ENCODE measurements at regions not wholly inside any gene's neighbourhood (a gene's known extent, or its start where the extent isn't known, plus 50 kb on each side); places are given as distances from the start of the nearest gene placed in this dataset.

GRCh38 chr18:55054021-55054990, 95.0 kb upstream of the CCDC68 start:
- H3K4me1 Mint-ChIP-seq (ENCODE audit: low read depth, unreplicated experiment): no peaks in the 10 kb centered on the region
- no peak overlapping the region for H3K4me3 Mint-ChIP-seq (ENCODE audit: unreplicated experiment)
- H3K27me3 Mint-ChIP-seq (ENCODE audit: unreplicated experiment): no peaks in the 10 kb centered on the region

DNA sequence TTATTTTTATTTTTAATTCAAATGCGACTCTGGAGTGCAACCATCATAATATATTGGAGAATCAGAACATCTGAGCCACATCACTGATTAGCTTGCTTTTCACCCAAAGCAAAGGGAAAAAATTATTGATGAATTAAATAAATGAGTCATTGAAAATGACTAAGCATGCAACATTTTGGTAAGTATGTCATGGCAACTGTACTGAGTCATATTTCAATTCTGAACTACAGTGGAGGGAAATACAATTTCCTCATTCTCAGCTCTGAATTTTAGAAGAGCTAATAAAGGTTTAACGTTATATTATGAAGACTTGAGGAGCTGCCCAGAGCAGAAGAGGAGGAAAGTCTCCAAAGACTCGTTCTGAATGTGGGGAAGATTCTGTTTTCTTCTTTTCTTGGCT, 89.6 kb upstream of the CCDC68 start:
- TF ChIP-seq, protein P1, sequence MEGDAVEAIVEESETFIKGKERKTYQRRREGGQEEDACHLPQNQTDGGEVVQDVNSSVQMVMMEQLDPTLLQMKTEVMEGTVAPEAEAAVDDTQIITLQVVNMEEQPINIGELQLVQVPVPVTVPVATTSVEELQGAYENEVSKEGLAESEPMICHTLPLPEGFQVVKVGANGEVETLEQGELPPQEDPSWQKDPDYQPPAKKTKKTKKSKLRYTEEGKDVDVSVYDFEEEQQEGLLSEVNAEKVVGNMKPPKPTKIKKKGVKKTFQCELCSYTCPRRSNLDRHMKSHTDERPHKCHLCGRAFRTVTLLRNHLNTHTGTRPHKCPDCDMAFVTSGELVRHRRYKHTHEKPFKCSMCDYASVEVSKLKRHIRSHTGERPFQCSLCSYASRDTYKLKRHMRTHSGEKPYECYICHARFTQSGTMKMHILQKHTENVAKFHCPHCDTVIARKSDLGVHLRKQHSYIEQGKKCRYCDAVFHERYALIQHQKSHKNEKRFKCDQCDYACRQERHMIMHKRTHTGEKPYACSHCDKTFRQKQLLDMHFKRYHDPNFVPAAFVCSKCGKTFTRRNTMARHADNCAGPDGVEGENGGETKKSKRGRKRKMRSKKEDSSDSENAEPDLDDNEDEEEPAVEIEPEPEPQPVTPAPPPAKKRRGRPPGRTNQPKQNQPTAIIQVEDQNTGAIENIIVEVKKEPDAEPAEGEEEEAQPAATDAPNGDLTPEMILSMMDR (IDR thresholded peaks at IDR 0.05; ENCODE audit: partially characterized antibody, unreplicated experiment): no peak
- H3K4me3 Mint-ChIP-seq (ENCODE audit: unreplicated experiment): no peak overlapping the region
- H3K36me3 Mint-ChIP-seq (ENCODE audit: unreplicated experiment): no peaks in the 10 kb centered on the region
- H3K27me3 Mint-ChIP-seq (ENCODE audit: unreplicated experiment): no peaks in the 10 kb centered on the region
- no peak for DNase-seq
- no peaks in the 10 kb centered on the region for H3K4me1 Mint-ChIP-seq (ENCODE audit: low read depth, unreplicated experiment)
- no peak overlapping the region for H3K27ac Mint-ChIP-seq (ENCODE audit: unreplicated experiment)
- H3K9me3 Mint-ChIP-seq (ENCODE audit: unreplicated experiment): peaks cover 2% of the 10 kb centered on the region

More at GRCh38 chr18:55054021-55054990, 95.0 kb upstream of the CCDC68 start:
- TF ChIP-seq, protein P1 (IDR thresholded peaks at IDR 0.05; ENCODE audit: partially characterized antibody, unreplicated experiment): no peak
- no peak for DNase-seq
- Mint-ChIP-seq H3K36me3 (ENCODE audit: unreplicated experiment) (no peaks in the 10 kb centered on the region), H3K9me3 (ENCODE audit: unreplicated experiment) (no peaks in the 10 kb centered on the region), H3K27ac (ENCODE audit: unreplicated experiment) (no peak overlapping the region)

GRCh38 chr18:55047546-55047945, 88.3 kb upstream of the CCDC68 start:
- no peak overlapping the region for H3K4me3 Mint-ChIP-seq (ENCODE audit: unreplicated experiment)
- H3K9me3 Mint-ChIP-seq (ENCODE audit: unreplicated experiment): peaks cover 2% of the 10 kb centered on the region
- H3K27ac Mint-ChIP-seq (ENCODE audit: unreplicated experiment): no peak overlapping the region
- DNase-seq: no peak
- H3K27me3 Mint-ChIP-seq (ENCODE audit: unreplicated experiment): no peaks in the 10 kb centered on the region
- no peaks in the 10 kb centered on the region for H3K4me1 Mint-ChIP-seq (ENCODE audit: low read depth, unreplicated experiment)
- TF ChIP-seq, protein P1 (IDR thresholded peaks at IDR 0.05; ENCODE audit: partially characterized antibody, unreplicated experiment): no peak
- H3K36me3 Mint-ChIP-seq (ENCODE audit: unreplicated experiment): no peaks in the 10 kb centered on the region

DNA sequence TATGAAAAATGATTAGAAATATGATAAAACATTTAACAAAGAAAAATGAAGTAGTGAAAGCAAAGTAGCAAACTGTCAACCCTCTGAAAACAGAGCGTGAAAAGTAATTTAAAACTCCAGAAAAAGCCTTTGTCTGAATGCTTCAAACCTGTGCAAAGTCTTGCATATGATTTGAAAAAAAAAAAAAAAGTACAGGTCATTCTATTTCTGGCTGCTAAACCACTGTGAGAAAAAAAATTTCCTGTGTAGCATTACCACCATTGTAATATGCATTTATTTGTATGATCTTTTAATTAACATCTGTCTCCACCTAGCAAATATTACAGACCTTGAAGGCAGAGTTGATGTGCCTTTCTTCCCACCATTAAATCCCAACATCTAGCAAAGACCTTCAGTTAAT, 82.1 kb upstream of the CCDC68 start:
- H3K9me3 Mint-ChIP-seq (ENCODE audit: unreplicated experiment): peaks cover 2% of the 10 kb centered on the region
- TF ChIP-seq, protein P1 (IDR thresholded peaks at IDR 0.05; ENCODE audit: partially characterized antibody, unreplicated experiment): no peak
- no peaks in the 10 kb centered on the region for H3K4me1 Mint-ChIP-seq (ENCODE audit: low read depth, unreplicated experiment)
- no peak overlapping the region for H3K27ac Mint-ChIP-seq (ENCODE audit: unreplicated experiment)
- DNase-seq: no peak
- H3K27me3 Mint-ChIP-seq (ENCODE audit: unreplicated experiment): no peaks in the 10 kb centered on the region
- no peaks in the 10 kb centered on the region for H3K36me3 Mint-ChIP-seq (ENCODE audit: unreplicated experiment)
- no peak overlapping the region for H3K4me3 Mint-ChIP-seq (ENCODE audit: unreplicated experiment)

GRCh38 chr18:55038162-55038561, 78.9 kb upstream of the CCDC68 start:
- Mint-ChIP-seq H3K36me3 (ENCODE audit: unreplicated experiment) (no peaks in the 10 kb centered on the region), H3K27ac (ENCODE audit: unreplicated experiment) (no peak overlapping the region), H3K27me3 (ENCODE audit: unreplicated experiment) (no peaks in the 10 kb centered on the region), H3K4me1 (ENCODE audit: low read depth, unreplicated experiment) (no peaks in the 10 kb centered on the region), H3K4me3 (ENCODE audit: unreplicated experiment) (no peak overlapping the region), H3K9me3 (ENCODE audit: unreplicated experiment) (no peaks in the 10 kb centered on the region)
- DNase-seq: no peak
- TF ChIP-seq, protein P1 (IDR thresholded peaks at IDR 0.05; ENCODE audit: partially characterized antibody, unreplicated experiment): no peak
